ENCODE measurements at regions not wholly inside any gene's neighbourhood (a gene's known extent, or its start where the extent isn't known, plus 50 kb on each side); places are given as distances from the start of the nearest gene placed in this dataset.

DNA sequence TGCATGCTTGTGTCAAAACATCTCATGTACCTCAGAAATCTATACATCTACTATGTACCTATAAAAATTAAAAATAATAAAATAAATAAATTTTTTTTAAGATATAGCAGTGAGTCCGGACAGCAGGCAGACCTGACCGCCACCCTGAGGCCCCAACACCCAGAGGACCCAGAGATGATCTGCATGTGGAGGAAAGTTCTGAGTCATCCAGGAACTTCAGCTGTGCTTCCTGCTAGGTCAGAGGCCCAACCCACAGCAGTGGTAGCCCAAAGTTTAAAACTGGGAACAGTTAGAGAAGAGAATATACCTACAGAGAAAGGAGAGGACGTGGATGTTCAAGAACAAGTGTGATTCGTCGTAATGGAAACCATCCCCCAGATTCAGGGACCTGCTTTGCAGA is 683.7 kb upstream of the NRP1 start:
- Histone ChIP-seq H3K27ac (replicated peaks) (no peak overlapping the region), H3K4me3 (replicated peaks; ENCODE audit: insufficient read depth, low read length) (no peak overlapping the region), H3K27me3 (ENCODE audit: insufficient read depth, poor library complexity, severe bottlenecking) (no peaks in the 10 kb centered on the region)
- TF ChIP-seq, protein P1, sequence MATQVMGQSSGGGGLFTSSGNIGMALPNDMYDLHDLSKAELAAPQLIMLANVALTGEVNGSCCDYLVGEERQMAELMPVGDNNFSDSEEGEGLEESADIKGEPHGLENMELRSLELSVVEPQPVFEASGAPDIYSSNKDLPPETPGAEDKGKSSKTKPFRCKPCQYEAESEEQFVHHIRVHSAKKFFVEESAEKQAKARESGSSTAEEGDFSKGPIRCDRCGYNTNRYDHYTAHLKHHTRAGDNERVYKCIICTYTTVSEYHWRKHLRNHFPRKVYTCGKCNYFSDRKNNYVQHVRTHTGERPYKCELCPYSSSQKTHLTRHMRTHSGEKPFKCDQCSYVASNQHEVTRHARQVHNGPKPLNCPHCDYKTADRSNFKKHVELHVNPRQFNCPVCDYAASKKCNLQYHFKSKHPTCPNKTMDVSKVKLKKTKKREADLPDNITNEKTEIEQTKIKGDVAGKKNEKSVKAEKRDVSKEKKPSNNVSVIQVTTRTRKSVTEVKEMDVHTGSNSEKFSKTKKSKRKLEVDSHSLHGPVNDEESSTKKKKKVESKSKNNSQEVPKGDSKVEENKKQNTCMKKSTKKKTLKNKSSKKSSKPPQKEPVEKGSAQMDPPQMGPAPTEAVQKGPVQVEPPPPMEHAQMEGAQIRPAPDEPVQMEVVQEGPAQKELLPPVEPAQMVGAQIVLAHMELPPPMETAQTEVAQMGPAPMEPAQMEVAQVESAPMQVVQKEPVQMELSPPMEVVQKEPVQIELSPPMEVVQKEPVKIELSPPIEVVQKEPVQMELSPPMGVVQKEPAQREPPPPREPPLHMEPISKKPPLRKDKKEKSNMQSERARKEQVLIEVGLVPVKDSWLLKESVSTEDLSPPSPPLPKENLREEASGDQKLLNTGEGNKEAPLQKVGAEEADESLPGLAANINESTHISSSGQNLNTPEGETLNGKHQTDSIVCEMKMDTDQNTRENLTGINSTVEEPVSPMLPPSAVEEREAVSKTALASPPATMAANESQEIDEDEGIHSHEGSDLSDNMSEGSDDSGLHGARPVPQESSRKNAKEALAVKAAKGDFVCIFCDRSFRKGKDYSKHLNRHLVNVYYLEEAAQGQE (IDR thresholded peaks at IDR 0.05; ENCODE audit: insufficient replicate concordance, low read depth): no peak
- TF ChIP-seq GABPA (IDR thresholded peaks at IDR 0.05; ENCODE audit: low read depth) (no peak), SPI1 (IDR thresholded peaks at IDR 0.05; ENCODE audit: borderline replicate concordance, low read depth) (no peak)
- peak in 1 of 2 experiments; percentile 2 for DNase-seq (ENCODE audit: low read depth in 1 of 2, low spot score in 1 of 2)

DNA sequence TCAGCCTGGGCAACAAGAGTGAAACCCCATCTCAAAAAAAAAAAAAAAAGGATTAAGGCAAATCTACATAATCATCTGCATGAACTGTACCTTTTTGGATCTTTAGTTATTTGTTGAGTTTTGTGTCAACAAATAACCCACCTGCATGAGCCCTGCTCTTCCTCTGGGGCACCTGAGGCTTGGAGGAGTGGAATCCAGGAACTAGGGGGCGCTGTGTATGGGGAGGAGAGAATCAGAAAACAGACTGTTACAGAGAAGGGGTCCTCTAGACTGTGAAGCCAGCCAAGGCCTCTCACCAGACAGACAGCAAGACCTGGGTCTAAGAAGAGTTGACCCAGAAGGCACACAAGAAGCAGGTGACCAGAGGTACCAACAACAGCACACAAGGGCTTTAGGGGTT is 682.8 kb upstream of the NRP1 start:
- TF ChIP-seq, protein P1 (IDR thresholded peaks at IDR 0.05; ENCODE audit: insufficient replicate concordance, low read depth): no peak
- TF ChIP-seq POLR2AphosphoS5 (IDR thresholded peaks at IDR 0.05; ENCODE audit: low read depth) (no peak), GABPA (IDR thresholded peaks at IDR 0.05; ENCODE audit: low read depth) (no peak), SPI1 (IDR thresholded peaks at IDR 0.05; ENCODE audit: borderline replicate concordance, low read depth) (no peak)
- TF ChIP-seq, protein P2, sequence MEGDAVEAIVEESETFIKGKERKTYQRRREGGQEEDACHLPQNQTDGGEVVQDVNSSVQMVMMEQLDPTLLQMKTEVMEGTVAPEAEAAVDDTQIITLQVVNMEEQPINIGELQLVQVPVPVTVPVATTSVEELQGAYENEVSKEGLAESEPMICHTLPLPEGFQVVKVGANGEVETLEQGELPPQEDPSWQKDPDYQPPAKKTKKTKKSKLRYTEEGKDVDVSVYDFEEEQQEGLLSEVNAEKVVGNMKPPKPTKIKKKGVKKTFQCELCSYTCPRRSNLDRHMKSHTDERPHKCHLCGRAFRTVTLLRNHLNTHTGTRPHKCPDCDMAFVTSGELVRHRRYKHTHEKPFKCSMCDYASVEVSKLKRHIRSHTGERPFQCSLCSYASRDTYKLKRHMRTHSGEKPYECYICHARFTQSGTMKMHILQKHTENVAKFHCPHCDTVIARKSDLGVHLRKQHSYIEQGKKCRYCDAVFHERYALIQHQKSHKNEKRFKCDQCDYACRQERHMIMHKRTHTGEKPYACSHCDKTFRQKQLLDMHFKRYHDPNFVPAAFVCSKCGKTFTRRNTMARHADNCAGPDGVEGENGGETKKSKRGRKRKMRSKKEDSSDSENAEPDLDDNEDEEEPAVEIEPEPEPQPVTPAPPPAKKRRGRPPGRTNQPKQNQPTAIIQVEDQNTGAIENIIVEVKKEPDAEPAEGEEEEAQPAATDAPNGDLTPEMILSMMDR (IDR thresholded peaks at IDR 0.05; ENCODE audit: insufficient read depth, low read length): no peak
- DNase-seq (ENCODE audit: low read depth in 1 of 2, low spot score in 1 of 2): no peak
- Histone ChIP-seq H3K4me3 (replicated peaks; ENCODE audit: insufficient read depth, low read length) (no peak overlapping the region), H3K27ac (replicated peaks) (no peak overlapping the region), H3K27me3 (ENCODE audit: insufficient read depth, poor library complexity, severe bottlenecking) (no peaks in the 10 kb centered on the region)

DNA sequence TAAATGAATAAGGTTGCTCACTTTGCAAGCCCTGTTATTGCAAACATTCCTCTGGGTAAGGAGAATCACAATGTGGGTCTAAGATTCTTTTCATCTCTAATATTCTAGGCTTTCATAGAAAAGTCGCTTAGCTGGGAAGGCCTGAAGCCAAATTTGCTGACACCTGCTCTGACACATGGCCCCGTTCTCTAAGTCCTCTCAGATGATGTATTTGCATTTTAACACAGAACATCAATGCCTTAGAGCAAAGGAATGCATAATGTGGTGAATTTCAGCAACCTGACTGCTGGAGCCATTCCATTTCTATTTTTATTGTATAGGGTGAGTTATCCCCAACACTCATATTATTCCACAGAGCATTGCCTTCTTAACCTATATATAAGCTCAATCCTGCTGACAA is 682.1 kb upstream of the NRP1 start:
- TF ChIP-seq POLR2AphosphoS5 (IDR thresholded peaks at IDR 0.05; ENCODE audit: low read depth) (no peak), SPI1 (IDR thresholded peaks at IDR 0.05; ENCODE audit: borderline replicate concordance, low read depth) (no peak), GABPA (IDR thresholded peaks at IDR 0.05; ENCODE audit: low read depth) (no peak)
- TF ChIP-seq, protein P1 (IDR thresholded peaks at IDR 0.05; ENCODE audit: insufficient replicate concordance, low read depth): no peak
- TF ChIP-seq, protein P2 (IDR thresholded peaks at IDR 0.05; ENCODE audit: insufficient read depth, low read length): no peak
- no peak overlapping the region for H3K4me3 ChIP-seq (replicated peaks; ENCODE audit: insufficient read depth, low read length)
- no peak overlapping the region for H3K27ac ChIP-seq (replicated peaks)
- no peaks in the 10 kb centered on the region for H3K27me3 ChIP-seq (ENCODE audit: insufficient read depth, poor library complexity, severe bottlenecking)
- DNase-seq (ENCODE audit: low read depth in 1 of 2, low spot score in 1 of 2): no peak

Data from HL-60 (cell line).